HepG2 (cell line): ENCODE measurements at regions not wholly inside any gene's neighbourhood (a gene's known extent, or its start where the extent isn't known, plus 50 kb on each side); places are given as distances from the start of the nearest gene placed in this dataset.

Experiments
- ATAC-seq: fragments of 200-7000 bp; cut with Tn5 transposase; 3 replicates; pipeline ENCODE4 v1.9.1; 2020; ENCODE audit warnings: mild to moderate bottlenecking, moderate library complexity
- BruUV-seq: library from RNA; stranded (reverse); fragments of 400-500 nt; replicated peaks from 2 replicates; lab custom pipeline; 2021; lab: Mats Ljungman, UMichigan
- CTCF ChIA-PET: fragments of 300-600 bp; formaldehyde crosslinking; extraction: SDS; loops from one replicate; lab custom pipeline; 2021; ENCODE audit warnings: low total read pairs, inconsistent platforms, low intra/inter-chr PET ratio; lab: Yijun Ruan, JAX
- POLR2A ChIA-PET: fragments of 350-600 bp; sonication (Branson Sonifier 250); formaldehyde crosslinking; loops from one replicate; lab custom pipeline; 2020; ENCODE audit warnings: antibody characterized with exemption, inconsistent platforms; lab: Yijun Ruan, JAX
- DNase-seq: peaks from one replicate; pipeline ENCODE4 v3.0.0-alpha.2; 2015; ENCODE audit warnings: low spot score
- FAIRE-seq: peaks from 3 replicates; lab custom pipeline; 2011; peaks lifted over from hg19 to GRCh38; lab: Jason Lieb, UNC
- H2AFZ ChIP-seq: one replicate; pipeline ENCODE4 v1.6.1; 2011; ENCODE audit warnings: low read length, inconsistent platforms
- H3K27ac ChIP-seq: fragments of 300-600 bp; 3 replicates; pipeline ENCODE4 v1.8.0; 2011; ENCODE audit warnings: mixed run types, mild to moderate bottlenecking, mixed read lengths, low read length, inconsistent platforms; ENCODE audit not compliant: insufficient read depth; ENCODE audit errors: extremely low read length
- H3K27me3 ChIP-seq, 2 experiments: fragments of 200-600 bp in 1 of 2; 2 replicates in 1 of 2; 3 replicates in 1 of 2; pipeline versions ENCODE4 v1.6.0 to v1.8.0; 2011; ENCODE audit warnings: low read length in 2 of 2, mild to moderate bottlenecking in 2 of 2, moderate library complexity in 2 of 2, inconsistent platforms in 1 of 2; ENCODE audit not compliant: insufficient read depth in 2 of 2, control insufficient read depth in 1 of 2
- H3K36me3 ChIP-seq, 2 experiments: fragments of 200-600 bp in 1 of 2; replicated peaks in 1 of 2; 2 replicates in 1 of 2; 3 replicates in 1 of 2; pipeline versions ENCODE4 v1.5.1 to v1.8.0; 2011; ENCODE audit warnings: low read length in 2 of 2, inconsistent platforms in 1 of 2; ENCODE audit not compliant: insufficient read depth in 2 of 2, control insufficient read depth in 1 of 2
- H3K4me1 ChIP-seq: 2 replicates; pipeline ENCODE4 v1.5.1; 2012; ENCODE audit warnings: low read length, inconsistent platforms; ENCODE audit not compliant: insufficient read depth
- H3K4me2 ChIP-seq: 2 replicates; pipeline ENCODE4 v1.6.0; 2011; ENCODE audit warnings: low read depth, low read length, inconsistent platforms
- H3K4me3 ChIP-seq, 3 experiments: fragments of 200-600 bp in 1 of 3; sonication (generic), shearing (Covaris generic) in 1 of 3; replicated peaks in 1 of 3; 2 replicates each; pipeline ENCODE4 v1.5.1; 2011 to 2016; ENCODE audit warnings: low read length in 3 of 3, inconsistent platforms in 2 of 3, low read depth in 2 of 3, mild to moderate bottlenecking in 2 of 3, control low read depth in 1 of 3, mixed read lengths in 1 of 3; ENCODE audit not compliant: insufficient read depth in 1 of 3
- H3K79me2 ChIP-seq: one replicate; pipeline ENCODE4 v1.6.1; 2011; ENCODE audit warnings: low read length, inconsistent platforms; ENCODE audit not compliant: insufficient read depth
- H3K9ac ChIP-seq: 2 replicates; pipeline ENCODE4 v1.6.0; 2011; ENCODE audit warnings: mild to moderate bottlenecking, low read depth, low read length, inconsistent platforms; ENCODE audit not compliant: insufficient read depth
- H3K9me3 ChIP-seq: 2 replicates; pipeline ENCODE4 v1.5.1; 2012; ENCODE audit warnings: mild to moderate bottlenecking, low read length
- H4K20me1 ChIP-seq: 2 replicates; pipeline ENCODE4 v1.6.0; 2011; ENCODE audit warnings: inconsistent platforms, mild to moderate bottlenecking, low read length, moderate library complexity; ENCODE audit not compliant: insufficient read depth
- ATF4 ChIP-seq, 2 experiments: fragments of 450-650 bp in 1 of 2; sonication (generic) in 1 of 2; formaldehyde crosslinking; IDR thresholded peaks; 2 replicates each; pipeline versions ENCODE4 v1.5.0 to v1.8.0; 2020 to 2022; ENCODE audit warnings: mild to moderate bottlenecking in 1 of 2, missing genetic modification reagents in 1 of 2
- DNMT1 ChIP-seq: sonication (generic); formaldehyde crosslinking; IDR thresholded peaks from 2 replicates; pipeline ENCODE4 v1.5.1; 2020; ENCODE audit warnings: mild to moderate bottlenecking, missing genetic modification reagents
- DZIP1 ChIP-seq: sonication (generic); formaldehyde crosslinking; IDR thresholded peaks from 2 replicates; pipeline ENCODE4 v1.5.0; 2020; ENCODE audit warnings: mild to moderate bottlenecking, missing genetic modification reagents
- IRF2 ChIP-seq: IDR thresholded peaks from 2 replicates; pipeline ENCODE4 v1.6.1; 2018; ENCODE audit warnings: missing genetic modification reagents, missing compliant biosample characterization
- KLF15 ChIP-seq: sonication (generic); formaldehyde crosslinking; IDR thresholded peaks from 2 replicates; pipeline ENCODE4 v1.8.1; 2023; ENCODE audit warnings: borderline replicate concordance, mild to moderate bottlenecking, inconsistent platforms, missing genetic modification reagents, mixed read lengths
- PRDM15 ChIP-seq: sonication (generic); formaldehyde crosslinking; IDR thresholded peaks from 2 replicates; pipeline ENCODE4 v1.4.0; 2020; ENCODE audit warnings: missing genetic modification reagents
- SOX6 ChIP-seq, 2 experiments: fragments of 450-650 bp in 1 of 2; sonication (generic) in 1 of 2; formaldehyde crosslinking in 1 of 2; IDR thresholded peaks; 2 replicates each; pipeline versions ENCODE4 v1.4.0 to v1.6.1; 2017 to 2020; ENCODE audit warnings: antibody characterized with exemption in 1 of 2, mild to moderate bottlenecking in 1 of 2, missing genetic modification reagents in 1 of 2
- SP1 ChIP-seq, 2 experiments: fragments of 450-650 bp in 1 of 2; sonication (generic) in 1 of 2; formaldehyde crosslinking in 1 of 2; IDR thresholded peaks; 2 replicates each; pipeline versions ENCODE4 v1.4.0 to v1.6.1; 2016 to 2020; ENCODE audit warnings: missing genetic modification reagents in 1 of 2
- XBP1 ChIP-seq: sonication (generic); formaldehyde crosslinking; IDR thresholded peaks from 2 replicates; pipeline ENCODE4 v1.5.0; 2020; ENCODE audit warnings: missing genetic modification reagents
- ZNF180 ChIP-seq: sonication (generic); formaldehyde crosslinking; IDR thresholded peaks from 2 replicates; pipeline ENCODE4 v1.4.0; 2020; ENCODE audit warnings: low read depth, missing genetic modification reagents, borderline replicate concordance
- ZNF3 ChIP-seq: IDR thresholded peaks from 2 replicates; pipeline ENCODE4 v1.7.0; 2017; ENCODE audit warnings: inconsistent platforms
- ZNF382 ChIP-seq: sonication (generic); formaldehyde crosslinking; IDR thresholded peaks from 2 replicates; pipeline ENCODE4 v1.5.0; 2020; ENCODE audit warnings: missing genetic modification reagents, mild to moderate bottlenecking, borderline replicate concordance
- ZNF710 ChIP-seq: sonication (generic); formaldehyde crosslinking; IDR thresholded peaks from 2 replicates; pipeline ENCODE4 v1.5.0; 2020; ENCODE audit warnings: mild to moderate bottlenecking, missing genetic modification reagents, borderline replicate concordance
- ZNF891 ChIP-seq: sonication (generic); formaldehyde crosslinking; IDR thresholded peaks from 2 replicates; pipeline ENCODE4 v1.5.0; 2020; ENCODE audit warnings: mild to moderate bottlenecking, missing genetic modification reagents
- WGBS: methylation state at CpG from one replicate; pipeline ENCODE4 v1.1.6; 2017; ENCODE audit warnings: low lambda C conversion rate; 5-methylcytosine and 5-hydroxymethylcytosine counted together
- in situ Hi-C: cut with HindIII; loops from 2 replicates; pipeline ENCODE4 v1.10.0; 2017; ENCODE audit warnings: low pct_unique_long_range_greater_than_20kb; ENCODE audit not compliant: extremely low pct_ligation_motif_present
- intact Hi-C: fragments of 100-400 bp; cut with micrococcal nuclease; formaldehyde crosslinking; loops from one replicate; pipeline ENCODE4 v1.10.0; 2022; ENCODE audit not compliant: unreplicated experiment

GRCh38 chr18:39737869-39738268 lies 2172.3 kb upstream of the CELF4 start (continued):
- no peak for TF ChIP-seq SP1 (IDR thresholded peaks at IDR 0.05)
- no peak for TF ChIP-seq SP1 (CRISPR knock-in tag; IDR thresholded peaks at IDR 0.05)
- no peak for TF ChIP-seq ZNF180
- TF ChIP-seq IRF2 (CRISPR knock-in tag) = no peak
- TF ChIP-seq DZIP1 (CRISPR knock-in tag) = no peak

GRCh38 chr18:39732918-39733317 lies 2167.3 kb upstream of the CELF4 start:
- H3K36me3 ChIP-seq = 0 out of 5 replicates have a peak, but pooled peaks cover 0 to 3% of the 10 kb centered on the region in 2 experiments
- no peaks in the 10 kb centered on the region for H3K27me3 ChIP-seq
- ATAC-seq (peak; percentile 49; the same call in 2 of the 3 replicates), FAIRE-seq (no peak), DNase-seq (no peak)
- H3K4me2 ChIP-seq = no peak overlapping the region
- H3K4me1 ChIP-seq = no peaks in the 10 kb centered on the region
- no peak overlapping the region for H2AFZ ChIP-seq
- intact Hi-C loops = no loop called here
- ChIA-PET CTCF (no interaction called here), POLR2A (no interaction called here)
- no peak overlapping the region for H3K4me3 ChIP-seq
- no peaks in the 10 kb centered on the region for H3K79me2 ChIP-seq
- WGBS = 100% methylated on average over 2 of the region's 2 CpGs
- no peak overlapping the region for H3K27ac ChIP-seq
- in situ Hi-C loops = no loop called here
- no peaks in the 10 kb centered on the region for H4K20me1 ChIP-seq
- no peak overlapping the region for H3K9ac ChIP-seq
- BruUV-seq = no TSS peak
- H3K9me3 ChIP-seq = no peaks in the 10 kb centered on the region
- no peak for TF ChIP-seq KLF15 (CRISPR knock-in tag)
- TF ChIP-seq PRDM15 (CRISPR knock-in tag) = no peak
- no peak for TF ChIP-seq XBP1 (CRISPR knock-in tag)
- no peak for TF ChIP-seq DNMT1 (CRISPR knock-in tag)
- no peak for TF ChIP-seq ZNF382
- TF ChIP-seq SOX6 (IDR thresholded peaks at IDR 0.05) = no peak
- no peak for TF ChIP-seq SOX6 (CRISPR knock-in tag; IDR thresholded peaks at IDR 0.05)
- TF ChIP-seq ZNF891 = no peak
- TF ChIP-seq ATF4 (CRISPR knock-in tag; IDR thresholded peaks at IDR 0.05) = no peak
- TF ChIP-seq ZNF3 (CRISPR knock-in tag) = no peak
- TF ChIP-seq ZNF710 (CRISPR knock-in tag) = no peak
